ENCODE measurements at regions not wholly inside any gene's neighbourhood (a gene's known extent, or its start where the extent isn't known, plus 50 kb on each side); places are given as distances from the start of the nearest gene placed in this dataset.
"Not testable (repeated sequence)": the region's sequence is repeated elsewhere in the genome, so short reads cannot be mapped to it uniquely, and the experiment has no call there.

GRCh38 chr10:130921911-130922440 lies 389.5 kb downstream of the TCERG1L start:
- DNase-seq (ENCODE audit: low read depth in 3 of 3, low spot score in 1 of 3) = no peak

GRCh38 chr10:130923596-130923995 lies 387.9 kb downstream of the TCERG1L start:
- no peak for DNase-seq (ENCODE audit: low read depth in 3 of 3, low spot score in 1 of 3)

- no peak for DNase-seq (ENCODE audit: low read depth in 3 of 3, low spot score in 1 of 3)
These were observed 387.2 kb downstream of the TCERG1L start for GRCh38 chr10:130924138-130924819.

GRCh38 chr10:130926442-130926841 lies 385.1 kb downstream of the TCERG1L start:
- no peak for DNase-seq (ENCODE audit: low read depth in 3 of 3, low spot score in 1 of 3)

GRCh38 chr10:130927157-130927556 lies 384.4 kb downstream of the TCERG1L start:
- DNase-seq (ENCODE audit: low read depth in 3 of 3, low spot score in 1 of 3) = no peak

GRCh38 chr10:130928306-130928705 lies 383.2 kb downstream of the TCERG1L start:
- DNase-seq (ENCODE audit: low read depth in 3 of 3, low spot score in 1 of 3) = no peak

- DNase-seq (ENCODE audit: low read depth in 3 of 3, low spot score in 1 of 3) = no peak
These were observed 381.8 kb downstream of the TCERG1L start for GRCh38 chr10:130929422-130930325.

- DNase-seq (ENCODE audit: low read depth in 3 of 3, low spot score in 1 of 3) = no peak
These were observed 380.7 kb downstream of the TCERG1L start for GRCh38 chr10:130930821-130931220.

- no peak for DNase-seq (ENCODE audit: low read depth in 3 of 3, low spot score in 1 of 3)
These were observed 380.3 kb downstream of the TCERG1L start for GRCh38 chr10:130931256-130931655.

GRCh38 chr10:130932326-130933007 lies 379.1 kb downstream of the TCERG1L start:
- DNase-seq (ENCODE audit: low read depth in 3 of 3, low spot score in 1 of 3) = no peak

GRCh38 chr10:130933008-130933390 lies 378.5 kb downstream of the TCERG1L start:
- DNase-seq (ENCODE audit: low read depth in 3 of 3, low spot score in 1 of 3) = no peak

GRCh38 chr10:130934293-130935127 lies 377.0 kb downstream of the TCERG1L start:
- no peak for DNase-seq (ENCODE audit: low read depth in 3 of 3, low spot score in 1 of 3)

- DNase-seq (ENCODE audit: low read depth in 3 of 3, low spot score in 1 of 3) = no peak
These were observed 376.4 kb downstream of the TCERG1L start for GRCh38 chr10:130935128-130935439.

- DNase-seq (ENCODE audit: low read depth in 3 of 3, low spot score in 1 of 3) = no peak
These were observed 375.5 kb downstream of the TCERG1L start for GRCh38 chr10:130935897-130936550.

GRCh38 chr10:130936851-130937250 lies 374.7 kb downstream of the TCERG1L start:
- DNase-seq (ENCODE audit: low read depth in 3 of 3, low spot score in 1 of 3) = no peak

- DNase-seq (ENCODE audit: low read depth in 3 of 3, low spot score in 1 of 3) = no peak
These were observed 373.5 kb downstream of the TCERG1L start for GRCh38 chr10:130938051-130938450.

GRCh38 chr10:130938891-130939290 lies 372.6 kb downstream of the TCERG1L start:
- DNase-seq (ENCODE audit: low read depth in 3 of 3, low spot score in 1 of 3) = not testable (repeated sequence)

- no peak for DNase-seq (ENCODE audit: low read depth in 3 of 3, low spot score in 1 of 3)
These were observed 369.6 kb downstream of the TCERG1L start for GRCh38 chr10:130941886-130942285.

GRCh38 chr10:130952086-130952485 lies 359.4 kb downstream of the TCERG1L start:
- no peak for DNase-seq (ENCODE audit: low read depth in 3 of 3, low spot score in 1 of 3)

GRCh38 chr10:130954326-130954905 lies 357.1 kb downstream of the TCERG1L start:
- no peak for DNase-seq (ENCODE audit: low read depth in 3 of 3, low spot score in 1 of 3)
